ENCODE measurements at regions not wholly inside any gene's neighbourhood (a gene's known extent, or its start where the extent isn't known, plus 50 kb on each side); places are given as distances from the start of the nearest gene placed in this dataset.
A peak's percentile ranks its signal among the peaks of the same experiment; 100 is the strongest.
"Not testable (repeated sequence)": the region's sequence is repeated elsewhere in the genome, so short reads cannot be mapped to it uniquely, and the experiment has no call there.

DNA sequence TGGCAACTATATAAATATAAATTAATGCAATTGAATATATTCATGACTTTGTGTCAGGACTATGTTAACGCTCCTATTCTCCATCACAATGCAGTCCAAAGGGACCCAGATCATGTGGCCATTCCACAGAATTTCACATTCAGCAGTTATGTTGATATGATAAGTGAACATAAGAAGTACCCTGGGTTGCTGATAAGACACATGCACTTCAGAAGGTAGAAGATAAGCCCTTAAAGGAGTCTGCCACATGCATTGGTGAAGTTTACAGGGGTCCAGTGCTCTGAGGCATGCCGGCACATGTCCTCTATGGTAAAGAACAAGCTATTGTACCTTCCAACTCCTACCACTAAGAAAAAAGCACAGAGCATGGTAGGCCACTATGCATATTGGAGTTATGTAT lies 76.4 kb downstream of the PHAX start:
- Mint-ChIP-seq H3K4me3 (no peak overlapping the region), H3K36me3 (ENCODE audit: low read depth) (no peaks in the 10 kb centered on the region), H3K27me3 (no peaks in the 10 kb centered on the region), H3K4me1 (peaks cover 18% of the 10 kb centered on the region), H3K27ac (no peak overlapping the region), H3K9me3 (no peaks in the 10 kb centered on the region)
- CTCF ChIA-PET, result interaction anchor here (0.7 to 8.3 kb wide), 12 partner anchors 8 to 637 kb away, joined by 3 to 233 read pairs (median 7); partner anchors contain the start of gene LMNB1
- POLR2A ChIA-PET, result interaction anchor here (0.9 to 9.5 kb wide), 5 partner anchors 54 to 128 kb away, joined by 4 to 207 read pairs (median 5); partner anchors contain the start of gene LMNB1
- DNase-seq, result no peak

GRCh38 chr5:126680191-126680817 lies 79.6 kb downstream of the PHAX start:
- no peak overlapping the region for H3K4me3 Mint-ChIP-seq
- CTCF ChIA-PET, result interaction anchor here (0.9 to 8.3 kb wide), 8 partner anchors 18 to 131 kb away, joined by 3 to 233 read pairs (median 6); partner anchors contain the start of gene LMNB1
- no peaks in the 10 kb centered on the region for H3K36me3 Mint-ChIP-seq (ENCODE audit: low read depth)
- no peak overlapping the region for H3K27ac Mint-ChIP-seq
- no peaks in the 10 kb centered on the region for H3K9me3 Mint-ChIP-seq
- peaks cover 2% of the 10 kb centered on the region for H3K27me3 Mint-ChIP-seq
- POLR2A ChIA-PET, result interaction anchor here (0.6 to 9.5 kb wide), 6 partner anchors 51 to 131 kb away, joined by 3 to 207 read pairs (median 3); partner anchors contain the start of gene LMNB1
- peaks cover 28% of the 10 kb centered on the region for H3K4me1 Mint-ChIP-seq
- DNase-seq, result no peak

DNA sequence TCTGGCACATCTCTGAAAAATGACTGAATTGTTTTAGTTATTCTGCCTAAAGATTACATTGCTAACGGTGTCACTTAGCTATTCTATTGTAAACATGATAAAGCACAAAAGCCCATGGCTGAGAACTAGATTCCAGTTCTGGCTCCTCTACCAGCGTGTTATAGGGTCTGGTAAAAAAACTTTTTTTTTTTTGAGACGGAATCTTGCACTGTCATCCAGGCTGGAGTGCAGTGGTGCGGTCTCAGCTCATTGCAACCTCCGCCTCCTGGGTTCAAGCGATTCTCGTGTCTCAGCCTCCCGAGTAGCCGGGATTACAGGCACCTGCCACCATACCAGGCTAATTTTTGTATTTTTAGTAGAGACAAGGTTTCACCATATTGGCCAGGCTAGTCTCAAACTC lies 80.6 kb downstream of the PHAX start:
- not testable (repeated sequence) for H3K4me3 Mint-ChIP-seq; H3K27ac Mint-ChIP-seq; H3K36me3 Mint-ChIP-seq (ENCODE audit: low read depth); DNase-seq; H3K27me3 Mint-ChIP-seq; H3K9me3 Mint-ChIP-seq
- ChIA-PET CTCF (interaction anchor here (8.3 kb wide), 1 partner anchor 98 kb away, joined by 233 read pairs; the partner anchor contains the start of gene LMNB1), POLR2A (interaction anchor here (1.0 to 9.5 kb wide), 2 partner anchors 66 to 97 kb away, joined by 4 to 207 read pairs; partner anchors contain the start of gene LMNB1)
- H3K4me1 Mint-ChIP-seq, result peaks cover 28% of the 10 kb centered on the region

- ChIA-PET CTCF (interaction anchor here (8.3 kb wide), 1 partner anchor 97 kb away, joined by 233 read pairs; the partner anchor contains the start of gene LMNB1), POLR2A (interaction anchor here (9.5 kb wide), 1 partner anchor 97 kb away, joined by 207 read pairs; the partner anchor contains the start of gene LMNB1)
- Mint-ChIP-seq H3K27ac (no peak overlapping the region), H3K27me3 (peaks cover 2% of the 10 kb centered on the region), H3K9me3 (no peaks in the 10 kb centered on the region), H3K4me3 (no peak overlapping the region), H3K36me3 (ENCODE audit: low read depth) (no peaks in the 10 kb centered on the region), H3K4me1 (peaks cover 30% of the 10 kb centered on the region)
- no peak for DNase-seq
Observed at GRCh38 chr5:126681970-126682369, 81.2 kb downstream of the PHAX start.

GRCh38 chr5:126682856-126683255 lies 82.1 kb downstream of the PHAX start:
- Mint-ChIP-seq H3K27me3 (peaks cover 2% of the 10 kb centered on the region), H3K4me3 (no peak overlapping the region), H3K9me3 (no peaks in the 10 kb centered on the region), H3K4me1 (peaks cover 30% of the 10 kb centered on the region), H3K27ac (no peak overlapping the region), H3K36me3 (ENCODE audit: low read depth) (no peaks in the 10 kb centered on the region)
- ChIA-PET POLR2A (interaction anchor here (1.9 to 4.1 kb wide), 2 partner anchors 48 to 96 kb away, joined by 6 to 53 read pairs; partner anchors contain the start of gene LMNB1), CTCF (no interaction called here)
- DNase-seq, result no peak

DNA sequence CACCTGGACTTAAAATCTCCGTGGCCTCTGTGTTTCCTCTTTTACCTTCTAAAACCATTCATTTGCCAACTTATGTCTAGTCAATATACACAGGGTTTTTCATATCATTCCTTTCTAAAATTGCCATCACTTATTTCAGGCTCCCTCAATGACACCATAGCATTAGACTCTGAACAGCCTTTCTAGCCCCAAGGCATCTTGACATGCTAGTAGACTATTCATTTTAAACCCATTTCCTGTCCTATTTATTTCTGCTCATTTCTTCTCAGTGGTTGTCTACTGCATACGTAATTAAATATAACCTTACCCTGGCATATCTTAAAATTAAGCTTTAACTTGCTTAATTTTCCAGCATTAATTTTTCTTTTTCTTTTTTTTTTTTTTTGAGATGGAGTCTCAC lies 83.2 kb downstream of the PHAX start:
- no peak overlapping the region for H3K4me3 Mint-ChIP-seq
- CTCF ChIA-PET, result interaction anchor here (0.6 to 2.3 kb wide), 7 partner anchors 8 to 118 kb away, joined by 3 to 10 read pairs (median 4); no protein-coding TSS in a partner anchor
- H3K27ac Mint-ChIP-seq, result no peak overlapping the region
- DNase-seq, result no peak
- no peaks in the 10 kb centered on the region for H3K9me3 Mint-ChIP-seq
- peaks cover 30% of the 10 kb centered on the region for H3K4me1 Mint-ChIP-seq
- H3K27me3 Mint-ChIP-seq, result peaks cover 2% of the 10 kb centered on the region
- no peaks in the 10 kb centered on the region for H3K36me3 Mint-ChIP-seq (ENCODE audit: low read depth)
- POLR2A ChIA-PET, result interaction anchor here (1.0 to 4.1 kb wide), 3 partner anchors 47 to 94 kb away, joined by 6 to 53 read pairs (median 6); partner anchors contain the start of gene LMNB1

DNA sequence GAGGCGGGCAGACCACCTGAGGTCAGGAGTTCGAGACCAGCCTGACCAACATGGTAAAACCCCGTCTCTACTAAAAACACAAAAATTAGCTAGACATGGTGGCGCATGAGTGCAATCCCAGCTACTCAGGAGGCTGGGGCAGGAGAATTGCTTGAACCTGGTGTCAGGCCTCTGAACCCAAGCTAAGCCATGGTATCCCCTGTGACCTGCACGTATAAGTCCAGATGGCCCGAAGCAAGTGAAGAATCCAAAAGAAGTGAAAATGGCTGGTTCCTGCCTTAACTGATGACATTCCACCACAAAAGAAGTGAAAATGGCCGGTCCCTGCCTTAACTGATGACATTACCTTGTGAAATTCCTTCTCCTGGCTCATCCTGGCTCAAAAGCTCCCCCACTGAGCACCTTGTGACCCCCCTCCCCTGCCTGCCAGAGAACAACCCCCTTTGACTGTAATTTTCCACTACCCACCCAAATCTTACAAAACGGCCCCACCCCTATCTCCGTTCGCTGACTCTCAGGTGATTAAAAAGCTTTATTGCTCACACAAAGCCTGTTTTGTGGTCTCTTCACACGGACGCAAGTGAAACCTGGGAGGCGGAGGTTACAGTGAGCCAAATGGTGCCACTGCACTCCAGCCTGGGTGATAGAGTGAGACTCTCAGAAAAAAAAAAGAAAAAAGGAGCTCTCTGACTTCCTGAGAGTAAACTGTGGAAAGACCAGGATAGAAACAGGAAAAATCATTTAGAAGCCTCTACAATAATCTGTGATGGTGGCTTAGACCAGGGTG lies 84.1 kb downstream of the PHAX start:
- POLR2A ChIA-PET, result interaction anchor here (0.9 to 4.1 kb wide), 4 partner anchors 46 to 127 kb away, joined by 4 to 53 read pairs (median 6); partner anchors contain the start of gene LMNB1
- CTCF ChIA-PET, result interaction anchor here (0.6 to 2.3 kb wide), 10 partner anchors 8 to 562 kb away, joined by 3 to 10 read pairs (median 4); no protein-coding TSS in a partner anchor
- H3K27me3 Mint-ChIP-seq; H3K4me3 Mint-ChIP-seq; H3K36me3 Mint-ChIP-seq (ENCODE audit: low read depth); H3K27ac Mint-ChIP-seq; H3K9me3 Mint-ChIP-seq: not testable (repeated sequence)
- peaks cover 23% of the 10 kb centered on the region for H3K4me1 Mint-ChIP-seq
- DNase-seq, result peak; percentile 40

- no peaks in the 10 kb centered on the region for H3K9me3 Mint-ChIP-seq
- peaks cover 16% of the 10 kb centered on the region for H3K4me1 Mint-ChIP-seq
- DNase-seq, result no peak
- CTCF ChIA-PET, result interaction anchor here (2.8 kb wide), 1 partner anchor 11 kb away, joined by 9 read pairs; no protein-coding TSS in a partner anchor
- H3K27me3 Mint-ChIP-seq, result peaks cover 2% of the 10 kb centered on the region
- POLR2A ChIA-PET, result interaction anchor here (0.7 to 4.1 kb wide), 2 partner anchors 14 to 92 kb away, joined by 3 to 53 read pairs; partner anchors contain the start of gene LMNB1
- H3K27ac Mint-ChIP-seq, result no peak overlapping the region
- H3K36me3 Mint-ChIP-seq (ENCODE audit: low read depth), result no peaks in the 10 kb centered on the region
- no peak overlapping the region for H3K4me3 Mint-ChIP-seq
Observed at GRCh38 chr5:126686451-126687126, 85.8 kb downstream of the PHAX start.

DNA sequence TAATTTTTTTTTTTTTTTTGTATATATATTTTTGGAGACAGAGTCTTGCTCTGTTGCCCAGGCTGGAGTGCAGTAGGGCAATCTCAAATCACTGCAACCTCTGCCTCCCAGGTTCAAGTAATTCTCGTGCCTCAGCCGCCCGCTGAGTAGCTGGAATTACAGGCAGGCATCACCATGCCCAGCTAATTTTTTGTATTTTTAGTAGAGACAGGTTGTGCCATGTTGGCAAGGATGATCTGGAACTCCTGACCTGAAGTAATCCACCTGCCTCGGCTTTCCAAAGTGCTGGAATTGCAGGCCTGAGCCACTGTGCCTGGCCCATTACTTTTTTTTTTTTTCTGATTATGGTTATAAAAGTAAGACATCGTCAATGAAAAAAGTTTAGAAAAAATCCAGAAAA lies 84.0 kb upstream of the LMNB1 start:
- Mint-ChIP-seq H3K36me3 (ENCODE audit: low read depth) (no peaks in the 10 kb centered on the region), H3K27ac (no peak overlapping the region), H3K27me3 (no peaks in the 10 kb centered on the region), H3K4me1 (no peaks in the 10 kb centered on the region), H3K4me3 (no peak overlapping the region), H3K9me3 (no peaks in the 10 kb centered on the region)
- DNase-seq, result no peak
- CTCF ChIA-PET, result interaction anchor here (0.7 to 1.2 kb wide), 3 partner anchors 9 to 339 kb away, joined by 3 to 5 read pairs (median 3); no protein-coding TSS in a partner anchor
- POLR2A ChIA-PET, result no interaction called here

DNA sequence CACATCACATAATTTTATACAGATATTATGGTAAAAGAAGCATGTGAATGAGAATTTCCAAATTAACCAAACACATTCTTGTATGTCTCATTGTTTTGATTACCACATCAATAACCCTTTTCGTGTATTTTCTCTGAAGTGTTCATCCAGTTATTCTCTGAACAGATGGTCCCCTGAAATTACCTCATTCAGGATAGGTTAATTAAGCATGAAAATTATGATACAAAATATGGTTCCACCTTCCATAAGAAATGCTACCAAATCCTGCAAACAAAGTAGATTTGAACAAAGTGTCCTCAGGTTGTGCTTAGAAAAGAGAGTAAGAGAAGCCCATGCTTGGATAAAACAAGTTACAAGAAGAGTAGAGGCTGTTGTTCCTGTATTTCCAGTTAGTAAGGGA lies 83.1 kb upstream of the LMNB1 start:
- Mint-ChIP-seq H3K4me3 (no peak overlapping the region), H3K27me3 (no peaks in the 10 kb centered on the region), H3K27ac (no peak overlapping the region), H3K9me3 (no peaks in the 10 kb centered on the region), H3K36me3 (ENCODE audit: low read depth) (no peaks in the 10 kb centered on the region), H3K4me1 (no peaks in the 10 kb centered on the region)
- DNase-seq, result no peak
- CTCF ChIA-PET, result interaction anchor here (0.7 to 1.0 kb wide), 2 partner anchors 10 to 338 kb away, joined by 3 read pairs; no protein-coding TSS in a partner anchor
- POLR2A ChIA-PET, result no interaction called here

DNA sequence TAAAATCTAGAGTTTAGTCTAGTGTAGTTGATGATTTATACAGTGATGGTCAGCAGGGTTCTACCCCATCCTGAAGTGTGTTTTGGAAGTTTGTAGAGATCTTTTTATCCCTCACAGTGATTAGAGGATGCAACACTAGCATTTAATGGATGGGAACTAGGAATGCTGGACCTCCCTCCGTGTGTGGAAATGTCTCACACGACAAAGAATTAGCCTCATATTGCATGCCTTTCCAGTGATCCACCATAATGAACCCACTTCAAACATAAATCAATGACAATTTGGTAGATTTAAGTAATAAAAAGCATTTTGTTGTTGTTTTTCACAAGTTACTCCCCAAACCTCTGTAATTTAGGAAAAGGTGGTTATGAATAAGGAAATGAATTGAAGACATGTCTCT lies 82.5 kb upstream of the LMNB1 start:
- peaks cover 2% of the 10 kb centered on the region for H3K4me1 Mint-ChIP-seq
- H3K9me3 Mint-ChIP-seq, result no peaks in the 10 kb centered on the region
- no peak for DNase-seq
- ChIA-PET CTCF (no interaction called here), POLR2A (no interaction called here)
- H3K4me3 Mint-ChIP-seq, result no peak overlapping the region
- no peak overlapping the region for H3K27ac Mint-ChIP-seq
- no peaks in the 10 kb centered on the region for H3K36me3 Mint-ChIP-seq (ENCODE audit: low read depth)
- H3K27me3 Mint-ChIP-seq, result no peaks in the 10 kb centered on the region

DNA sequence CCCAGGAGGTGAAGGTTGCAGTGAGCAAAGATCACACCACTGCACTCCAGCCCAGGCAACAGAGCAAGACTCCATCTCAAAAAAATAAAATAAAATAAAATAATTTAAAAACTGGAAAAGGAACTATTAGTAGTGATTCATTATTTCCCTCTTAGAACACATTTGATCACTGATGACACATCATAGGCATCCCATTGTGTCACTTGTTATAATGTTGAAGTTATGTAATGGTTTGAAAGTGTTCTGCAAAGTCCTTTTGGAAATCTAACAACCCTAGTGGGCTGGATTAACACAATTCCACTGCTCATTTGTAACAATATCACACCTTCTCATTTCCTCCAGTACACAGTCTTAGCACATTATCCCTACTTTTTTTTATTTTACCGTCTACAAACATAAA lies 81.8 kb upstream of the LMNB1 start:
- H3K36me3 Mint-ChIP-seq (ENCODE audit: low read depth), result no peaks in the 10 kb centered on the region
- H3K4me3 Mint-ChIP-seq, result no peak overlapping the region
- no peaks in the 10 kb centered on the region for H3K9me3 Mint-ChIP-seq
- DNase-seq, result no peak
- CTCF ChIA-PET, result interaction anchor here (1.8 kb wide), 1 partner anchor 84 kb away, joined by 5 read pairs; no protein-coding TSS in a partner anchor
- no peaks in the 10 kb centered on the region for H3K27me3 Mint-ChIP-seq
- H3K27ac Mint-ChIP-seq, result no peak overlapping the region
- POLR2A ChIA-PET, result no interaction called here
- H3K4me1 Mint-ChIP-seq, result peaks cover 6% of the 10 kb centered on the region

Data from activated CD4-positive, alpha-beta memory T cell treated with anti-CD3 and anti-CD28 coated beads, Interleukin-2, amount 10 ng/mL, durations not matched to agents 7 days and 5 days (primary cell).